OCI-LY1 (cell line): ENCODE measurements at regions not wholly inside any gene's neighbourhood (a gene's known extent, or its start where the extent isn't known, plus 50 kb on each side); places are given as distances from the start of the nearest gene placed in this dataset.
"Not testable (repeated sequence)": the region's sequence is repeated elsewhere in the genome, so short reads cannot be mapped to it uniquely, and the experiment has no call there.

Experiments used
- H2AFZ ChIP-seq: fragments of 200-600 bp; sonication (generic), shearing (Covaris generic); 2 replicates; pipeline ENCODE4 v1.6.0; 2014; ENCODE audit warnings: antibody characterized with exemption, mild to moderate bottlenecking, low read length
- H3F3A ChIP-seq: fragments of 200-600 bp; sonication (generic), shearing (Covaris generic); 2 replicates; pipeline ENCODE4 v1.6.0; 2014; ENCODE audit warnings: mild to moderate bottlenecking, antibody characterized with exemption, low read length, moderate library complexity; ENCODE audit not compliant: insufficient read depth
- H3K27ac ChIP-seq: fragments of 200-600 bp; sonication (generic); 2 replicates; pipeline ENCODE4 v1.5.1; 2014; ENCODE audit warnings: low read length, mixed run types, mild to moderate bottlenecking, low read depth; ENCODE audit not compliant: poor library complexity, severe bottlenecking
- H3K27me3 ChIP-seq: fragments of 200-600 bp; sonication (generic); 2 replicates; pipeline ENCODE4 v1.6.0; 2014; ENCODE audit warnings: antibody characterized with exemption, mild to moderate bottlenecking, low read length, moderate library complexity; ENCODE audit not compliant: insufficient read depth
- H3K36me3 ChIP-seq: fragments of 200-600 bp; sonication (generic); 2 replicates; pipeline ENCODE4 v1.6.1; 2014; ENCODE audit warnings: mild to moderate bottlenecking, antibody characterized with exemption, low read length, moderate library complexity, mixed read lengths; ENCODE audit not compliant: insufficient read depth
- H3K4me1 ChIP-seq: fragments of 200-600 bp; sonication (generic); 2 replicates; pipeline ENCODE4 v1.5.1; 2014; ENCODE audit warnings: mild to moderate bottlenecking, low read length, moderate library complexity; ENCODE audit not compliant: insufficient read depth, severe bottlenecking
- H3K4me2 ChIP-seq: fragments of 200-600 bp; sonication (generic), shearing (Covaris generic); 2 replicates; pipeline ENCODE4 v1.6.1; 2014; ENCODE audit warnings: low read length
- H3K4me3 ChIP-seq: fragments of 200-600 bp; sonication (generic); 2 replicates; pipeline ENCODE4 v1.5.1; 2014; ENCODE audit warnings: low read length, low read depth, mild to moderate bottlenecking, mixed read lengths; ENCODE audit not compliant: poor library complexity, severe bottlenecking
- H3K79me2 ChIP-seq: fragments of 200-600 bp; shearing (Covaris generic); 2 replicates; pipeline ENCODE4 v1.6.1; 2016; ENCODE audit warnings: mixed run types, low read length, mixed read lengths; ENCODE audit not compliant: insufficient read depth
- H3K9ac ChIP-seq: fragments of 200-600 bp; sonication (generic), shearing (Covaris generic); 2 replicates; pipeline ENCODE4 v1.6.1; 2014; ENCODE audit warnings: mild to moderate bottlenecking, low read length, mixed read lengths
- H3K9me2 ChIP-seq: fragments of 200-600 bp; sonication (generic), shearing (Covaris generic); 2 replicates; pipeline ENCODE4 v1.6.1; 2014; ENCODE audit warnings: low read depth, mild to moderate bottlenecking, low read length, mixed read lengths
- H3K9me3 ChIP-seq: fragments of 200-600 bp; shearing (Covaris generic); 2 replicates; pipeline ENCODE4 v1.6.1; 2014; ENCODE audit warnings: low read length, mixed read lengths
- H4K20me1 ChIP-seq: fragments of 200-600 bp; sonication (generic), shearing (Covaris generic); 2 replicates; pipeline ENCODE4 v1.6.0; 2016; ENCODE audit warnings: mild to moderate bottlenecking, low read length; ENCODE audit not compliant: insufficient read depth
- CTCF ChIP-seq: fragments of 200-600 bp; sonication (generic), shearing (Covaris generic); IDR thresholded peaks from 2 replicates; pipeline ENCODE4 v1.5.1; 2017; ENCODE audit warnings: mild to moderate bottlenecking, antibody characterized with exemption, low read length, moderate library complexity, mixed read lengths
- EZH2 ChIP-seq: fragments of 200-600 bp; sonication (generic), shearing (Covaris generic); IDR thresholded peaks from 2 replicates; pipeline ENCODE4 v1.8.0; 2017; ENCODE audit warnings: borderline replicate concordance, mixed run types, mild to moderate bottlenecking, antibody characterized with exemption, low read length, moderate library complexity, mixed read lengths

- no peaks in the 10 kb centered on the region for H3K36me3 ChIP-seq
- no peak for TF ChIP-seq EZH2
- no peak for TF ChIP-seq CTCF
Observed at GRCh38 chr3:151675858-151676615, 57.7 kb upstream of the AADACL2 start.

GRCh38 chr3:151673974-151674373 is 59.8 kb upstream of the AADACL2 start:
- no peaks in the 10 kb centered on the region for H3K4me1 ChIP-seq
- H3K9me2 ChIP-seq = no peaks in the 10 kb centered on the region
- H3K9ac ChIP-seq = no peak overlapping the region
- no peaks in the 10 kb centered on the region for H3K79me2 ChIP-seq
- no peaks in the 10 kb centered on the region for H3K27me3 ChIP-seq
- H3K4me3 ChIP-seq = no peak overlapping the region
- no peaks in the 10 kb centered on the region for H3F3A ChIP-seq
- H4K20me1 ChIP-seq = no peaks in the 10 kb centered on the region
- no peak overlapping the region for H2AFZ ChIP-seq
- no peak overlapping the region for H3K4me2 ChIP-seq
- H3K27ac ChIP-seq = no peak overlapping the region
- H3K36me3 ChIP-seq = no peaks in the 10 kb centered on the region
- TF ChIP-seq CTCF = no peak
- TF ChIP-seq EZH2 = no peak
- H3K9me3 ChIP-seq = no peaks in the 10 kb centered on the region

More at GRCh38 chr3:151675858-151676615, 57.7 kb upstream of the AADACL2 start:
- no peak overlapping the region for H3K27ac ChIP-seq
- no peak overlapping the region for H2AFZ ChIP-seq
- H3F3A ChIP-seq = no peaks in the 10 kb centered on the region
- H4K20me1 ChIP-seq = no peaks in the 10 kb centered on the region
- H3K9me2 ChIP-seq = no peaks in the 10 kb centered on the region
- no peaks in the 10 kb centered on the region for H3K27me3 ChIP-seq
- H3K4me1 ChIP-seq = no peaks in the 10 kb centered on the region
- H3K9ac ChIP-seq = no peak overlapping the region
- H3K79me2 ChIP-seq = no peaks in the 10 kb centered on the region
- no peaks in the 10 kb centered on the region for H3K9me3 ChIP-seq
- no peak overlapping the region for H3K4me2 ChIP-seq
- no peak overlapping the region for H3K4me3 ChIP-seq

GRCh38 chr3:151667762-151668161 is 66.0 kb upstream of the AADACL2 start:
- not testable (repeated sequence) for H3F3A ChIP-seq, H3K9me3 ChIP-seq, H3K79me2 ChIP-seq, H3K36me3 ChIP-seq, H4K20me1 ChIP-seq, H3K9me2 ChIP-seq, H2AFZ ChIP-seq, H3K9ac ChIP-seq, H3K4me1 ChIP-seq, H3K27me3 ChIP-seq, H3K4me2 ChIP-seq, H3K4me3 ChIP-seq, H3K27ac ChIP-seq

- Histone ChIP-seq H3K4me2 (no peak overlapping the region), H3K36me3 (no peaks in the 10 kb centered on the region), H4K20me1 (no peaks in the 10 kb centered on the region), H3K27me3 (no peaks in the 10 kb centered on the region), H3K27ac (no peak overlapping the region), H3K4me3 (no peak overlapping the region), H3K9ac (no peak overlapping the region), H3K4me1 (no peaks in the 10 kb centered on the region), H2AFZ (no peak overlapping the region), H3K9me2 (no peaks in the 10 kb centered on the region), H3K9me3 (no peaks in the 10 kb centered on the region), H3F3A (no peaks in the 10 kb centered on the region), H3K79me2 (no peaks in the 10 kb centered on the region)
- TF ChIP-seq EZH2 = no peak
- TF ChIP-seq CTCF = peak; percentile 29; the same call in 1 of the 2 replicates
Observed at GRCh38 chr3:151660885-151661284, 72.8 kb upstream of the AADACL2 start.
